ENCODE measurements at regions not wholly inside any gene's neighbourhood (a gene's known extent, or its start where the extent isn't known, plus 50 kb on each side); places are given as distances from the start of the nearest gene placed in this dataset.

GRCh38 chr6:91449539-91449938 is 862.7 kb upstream of the MAP3K7 start:
- Mint-ChIP-seq H3K27ac (ENCODE audit: unreplicated experiment) (no peak overlapping the region), H3K4me3 (ENCODE audit: unreplicated experiment) (no peak overlapping the region), H3K4me1 (ENCODE audit: low read depth, unreplicated experiment) (no peaks in the 10 kb centered on the region), H3K36me3 (ENCODE audit: unreplicated experiment) (no peaks in the 10 kb centered on the region), H3K27me3 (ENCODE audit: unreplicated experiment) (no peaks in the 10 kb centered on the region), H3K9me3 (ENCODE audit: unreplicated experiment) (no peaks in the 10 kb centered on the region)
- TF ChIP-seq CTCF (IDR thresholded peaks at IDR 0.05; ENCODE audit: partially characterized antibody, unreplicated experiment), result no peak
- DNase-seq, result no peak

GRCh38 chr6:91447530-91448254 is 860.8 kb upstream of the MAP3K7 start:
- Mint-ChIP-seq H3K4me3 (ENCODE audit: unreplicated experiment) (no peak overlapping the region), H3K27me3 (ENCODE audit: unreplicated experiment) (no peaks in the 10 kb centered on the region), H3K36me3 (ENCODE audit: unreplicated experiment) (no peaks in the 10 kb centered on the region), H3K4me1 (ENCODE audit: low read depth, unreplicated experiment) (no peaks in the 10 kb centered on the region), H3K9me3 (ENCODE audit: unreplicated experiment) (peaks cover 2% of the 10 kb centered on the region), H3K27ac (ENCODE audit: unreplicated experiment) (no peak overlapping the region)
- no peak for DNase-seq
- TF ChIP-seq CTCF (IDR thresholded peaks at IDR 0.05; ENCODE audit: partially characterized antibody, unreplicated experiment), result no peak

- H3K27me3 Mint-ChIP-seq (ENCODE audit: unreplicated experiment), result no peaks in the 10 kb centered on the region
- no peak overlapping the region for H3K4me3 Mint-ChIP-seq (ENCODE audit: unreplicated experiment)
- H3K36me3 Mint-ChIP-seq (ENCODE audit: unreplicated experiment), result no peaks in the 10 kb centered on the region
- DNase-seq, result no peak
- no peak for TF ChIP-seq CTCF (IDR thresholded peaks at IDR 0.05; ENCODE audit: partially characterized antibody, unreplicated experiment)
- H3K27ac Mint-ChIP-seq (ENCODE audit: unreplicated experiment), result no peak overlapping the region
- H3K9me3 Mint-ChIP-seq (ENCODE audit: unreplicated experiment), result peaks cover 2% of the 10 kb centered on the region
- H3K4me1 Mint-ChIP-seq (ENCODE audit: low read depth, unreplicated experiment), result no peaks in the 10 kb centered on the region
These were observed 860.2 kb upstream of the MAP3K7 start for GRCh38 chr6:91447081-91447480.

GRCh38 chr6:91443405-91443804 is 856.5 kb upstream of the MAP3K7 start:
- Mint-ChIP-seq H3K9me3 (ENCODE audit: unreplicated experiment) (peaks cover 2% of the 10 kb centered on the region), H3K36me3 (ENCODE audit: unreplicated experiment) (no peaks in the 10 kb centered on the region), H3K27ac (ENCODE audit: unreplicated experiment) (no peak overlapping the region), H3K4me1 (ENCODE audit: low read depth, unreplicated experiment) (peaks cover 8% of the 10 kb centered on the region), H3K27me3 (ENCODE audit: unreplicated experiment) (no peaks in the 10 kb centered on the region), H3K4me3 (ENCODE audit: unreplicated experiment) (no peak overlapping the region)
- no peak for DNase-seq
- TF ChIP-seq CTCF (IDR thresholded peaks at IDR 0.05; ENCODE audit: partially characterized antibody, unreplicated experiment), result no peak

- TF ChIP-seq CTCF (IDR thresholded peaks at IDR 0.05; ENCODE audit: partially characterized antibody, unreplicated experiment), result no peak
- peaks cover 2% of the 10 kb centered on the region for H3K9me3 Mint-ChIP-seq (ENCODE audit: unreplicated experiment)
- H3K27ac Mint-ChIP-seq (ENCODE audit: unreplicated experiment), result no peak overlapping the region
- H3K27me3 Mint-ChIP-seq (ENCODE audit: unreplicated experiment), result no peaks in the 10 kb centered on the region
- H3K4me3 Mint-ChIP-seq (ENCODE audit: unreplicated experiment), result no peak overlapping the region
- peaks cover 17% of the 10 kb centered on the region for H3K4me1 Mint-ChIP-seq (ENCODE audit: low read depth, unreplicated experiment)
- no peak for DNase-seq
- no peaks in the 10 kb centered on the region for H3K36me3 Mint-ChIP-seq (ENCODE audit: unreplicated experiment)
These were observed 855.5 kb upstream of the MAP3K7 start for GRCh38 chr6:91442342-91442741.

All from glutamatergic neuron (in vitro differentiated cells).